ENCODE measurements at regions not wholly inside any gene's neighbourhood (a gene's known extent, or its start where the extent isn't known, plus 50 kb on each side); places are given as distances from the start of the nearest gene placed in this dataset.

DNA sequence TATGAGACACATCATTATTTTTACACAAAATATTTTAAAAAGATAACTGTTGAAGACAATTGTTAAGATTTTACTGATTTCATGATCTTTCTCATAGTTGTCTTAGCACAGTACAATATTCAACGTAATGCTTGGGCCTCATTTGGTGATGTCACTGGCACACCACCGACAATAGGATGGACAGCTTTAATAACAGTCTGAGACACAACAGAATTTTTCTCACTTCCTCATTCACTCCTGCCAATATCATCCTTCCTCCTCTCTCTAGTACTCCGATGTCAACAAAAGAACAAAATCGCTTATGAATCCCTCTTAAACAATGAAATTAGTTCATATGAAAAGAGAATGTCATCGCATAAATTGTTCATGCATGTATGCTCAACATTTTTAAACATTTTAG, 461.9 kb upstream of the CDH7 start:
- no peak for DNase-seq (ENCODE audit: low spot score)

GRCh38 chr18:65287652-65288051, 463.2 kb upstream of the CDH7 start:
- no peak for DNase-seq (ENCODE audit: low spot score)

- no peak for DNase-seq (ENCODE audit: low spot score)
These were observed 468.7 kb upstream of the CDH7 start for GRCh38 chr18:65282096-65282495.

GRCh38 chr18:65279668-65280305, 471.0 kb upstream of the CDH7 start:
- DNase-seq (ENCODE audit: low spot score) = no peak

- no peak for DNase-seq (ENCODE audit: low spot score)
These were observed 471.7 kb upstream of the CDH7 start for GRCh38 chr18:65278939-65279667.

- no peak for DNase-seq (ENCODE audit: low spot score)
These were observed 481.4 kb upstream of the CDH7 start for GRCh38 chr18:65269375-65269774.

GRCh38 chr18:65265761-65266160, 485.1 kb upstream of the CDH7 start:
- DNase-seq (ENCODE audit: low spot score) = no peak

- DNase-seq (ENCODE audit: low spot score) = no peak
These were observed 490.8 kb upstream of the CDH7 start for GRCh38 chr18:65260030-65260429.

DNA sequence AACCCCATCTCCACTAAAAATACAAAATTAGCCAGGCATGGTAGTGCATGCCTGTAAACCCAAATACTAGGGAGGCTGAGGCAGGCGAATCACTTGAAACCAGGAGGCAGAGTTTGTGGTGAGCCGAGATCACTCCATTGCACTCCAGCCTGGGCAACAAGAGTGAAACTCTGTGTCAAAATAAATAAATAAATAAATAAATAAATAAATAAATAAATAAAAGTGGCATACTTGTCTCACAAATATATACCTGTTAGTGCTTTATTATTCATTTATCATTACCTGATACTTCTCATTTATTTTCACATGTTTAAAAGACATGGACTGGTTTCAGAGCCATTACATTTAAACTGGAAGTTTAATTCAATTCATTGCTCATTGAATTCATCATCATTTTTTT, 491.4 kb upstream of the CDH7 start:
- no peak for DNase-seq (ENCODE audit: low spot score)

DNA sequence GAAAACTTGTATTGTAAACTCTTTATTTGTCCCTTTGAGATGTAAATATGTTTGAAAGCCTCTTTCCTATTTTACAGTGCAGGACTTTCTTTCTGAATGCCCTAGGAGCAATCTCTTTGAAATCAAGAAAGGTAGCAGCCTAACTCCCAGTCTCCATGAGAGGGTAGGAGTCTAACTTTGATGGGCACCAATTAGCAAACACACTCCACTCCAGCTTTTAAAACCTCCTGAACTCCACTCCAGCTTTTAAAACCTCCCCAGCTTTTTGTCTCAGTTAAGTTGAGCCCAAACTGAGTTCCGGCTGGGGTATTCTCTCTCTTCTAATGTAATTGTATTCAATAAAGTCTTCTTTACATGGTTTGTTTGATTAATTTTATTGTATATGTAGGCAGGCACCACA, 493.7 kb upstream of the CDH7 start:
- no peak for DNase-seq (ENCODE audit: low spot score)

- DNase-seq (ENCODE audit: low spot score) = no peak
These were observed 495.4 kb upstream of the CDH7 start for GRCh38 chr18:65255417-65255816.

DNA sequence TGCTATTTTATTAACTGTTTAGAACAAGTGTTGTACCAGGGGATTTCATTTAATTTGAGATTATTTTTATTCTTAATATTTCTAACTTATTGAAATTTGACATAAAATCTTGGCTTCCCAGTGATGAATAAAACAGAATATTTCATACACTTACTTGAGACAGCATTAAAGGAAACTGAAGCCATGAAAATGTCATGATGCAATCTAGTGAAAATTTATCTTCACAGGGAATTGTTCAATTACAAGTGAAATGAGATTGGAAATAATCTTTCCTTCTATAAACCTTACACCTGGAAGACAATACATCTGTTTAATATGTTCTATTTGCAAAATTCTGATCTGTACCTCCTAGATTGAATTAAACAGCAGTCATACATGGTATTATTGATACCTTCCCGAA, 511.0 kb upstream of the CDH7 start:
- no peak for DNase-seq (ENCODE audit: low spot score)

GRCh38 chr18:65235966-65236624, 514.7 kb upstream of the CDH7 start:
- DNase-seq (ENCODE audit: low spot score) = no peak

DNA sequence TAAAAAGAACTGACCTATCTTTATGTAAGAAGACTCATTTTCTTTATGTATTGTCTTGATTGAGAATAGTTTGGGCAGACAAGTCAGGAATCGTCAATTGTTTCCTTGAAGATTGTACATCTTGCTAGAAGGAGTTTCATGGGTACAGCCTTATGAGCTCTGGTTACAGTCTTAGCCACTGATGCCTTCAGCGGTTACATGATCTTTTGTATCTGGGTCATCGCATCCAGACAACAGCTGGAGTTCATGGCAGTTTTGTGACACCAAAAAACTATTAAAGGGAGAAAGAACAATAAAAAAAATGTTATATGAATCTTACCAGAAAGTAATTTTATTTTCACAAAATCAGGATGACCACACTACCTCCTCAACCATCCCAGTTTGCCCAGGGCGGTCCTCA, 520.5 kb upstream of the CDH7 start:
- DNase-seq (ENCODE audit: low spot score) = no peak

DNA sequence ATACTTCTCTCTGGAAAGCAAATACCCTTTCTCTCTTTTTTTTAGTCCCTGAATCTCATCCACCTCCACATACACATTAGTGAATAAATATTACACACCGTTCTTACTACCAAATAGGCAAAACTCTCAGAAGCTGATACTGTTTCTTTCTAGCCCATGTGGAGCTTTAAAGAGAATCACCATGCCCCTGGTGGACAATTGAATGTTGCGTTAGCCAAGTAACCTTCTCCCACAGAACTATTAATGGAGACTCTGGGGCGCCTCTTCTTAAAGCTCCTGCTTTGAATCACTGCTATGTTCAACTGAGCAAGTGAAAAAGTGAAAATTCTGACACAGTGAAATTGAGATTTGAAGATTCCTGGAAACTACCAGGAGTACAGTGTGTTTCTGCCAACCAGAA, 522.8 kb upstream of the CDH7 start:
- no peak for DNase-seq (ENCODE audit: low spot score)

GRCh38 chr18:65221736-65222135, 529.1 kb upstream of the CDH7 start:
- DNase-seq (ENCODE audit: low spot score) = no peak

DNA sequence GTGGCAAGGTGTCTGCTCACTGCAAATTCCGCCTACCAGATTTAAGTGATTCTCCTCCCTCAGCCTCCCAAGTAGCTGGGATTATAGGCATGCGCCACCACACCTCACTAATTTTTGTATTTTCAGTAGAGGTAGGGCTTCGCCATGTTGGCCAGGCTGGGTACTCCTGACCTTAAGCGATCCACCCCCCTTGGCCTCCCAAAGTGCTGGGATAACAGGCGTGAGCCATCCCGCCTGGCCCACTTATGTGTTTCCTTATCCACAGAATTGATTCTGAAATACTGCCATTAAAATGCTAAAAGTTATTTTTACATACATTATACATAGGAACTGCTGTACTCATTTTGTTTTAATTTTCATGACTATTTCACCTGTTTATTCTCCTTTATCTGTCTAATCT, 529.7 kb upstream of the CDH7 start:
- DNase-seq (ENCODE audit: low spot score) = no peak

GRCh38 chr18:65215865-65216466, 534.8 kb upstream of the CDH7 start:
- DNase-seq (ENCODE audit: low spot score) = no peak

DNA sequence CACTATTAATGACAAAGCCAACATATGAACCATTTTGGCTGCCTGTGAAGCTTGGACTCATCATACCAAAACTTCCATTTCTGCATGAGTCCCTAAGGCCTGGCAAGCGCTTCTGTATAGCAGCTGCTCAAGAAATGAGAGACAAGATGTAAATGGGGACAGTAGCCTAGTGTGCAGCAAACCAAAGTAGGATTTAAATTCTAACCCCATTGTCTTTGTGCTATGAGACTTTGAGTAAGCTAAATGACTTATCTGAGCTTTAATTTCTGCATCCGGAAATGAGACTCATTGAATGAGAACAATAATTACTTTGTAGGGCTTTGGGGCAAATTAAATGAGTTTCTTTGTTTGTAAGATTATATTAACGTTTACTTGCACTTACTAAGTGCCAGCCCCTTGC, 536.4 kb upstream of the CDH7 start:
- DNase-seq (ENCODE audit: low spot score) = no peak

GRCh38 chr18:65206551-65207260, 544.1 kb upstream of the CDH7 start:
- no peak for DNase-seq (ENCODE audit: low spot score)

GRCh38 chr18:65202091-65202490, 548.7 kb upstream of the CDH7 start:
- no peak for DNase-seq (ENCODE audit: low spot score)

- DNase-seq (ENCODE audit: low spot score) = no peak
These were observed 575.1 kb upstream of the CDH7 start for GRCh38 chr18:65175681-65176080.
